HG03442 (cell line): ENCODE measurements at regions not wholly inside any gene's neighbourhood (a gene's known extent, or its start where the extent isn't known, plus 50 kb on each side); places are given as distances from the start of the nearest gene placed in this dataset.

Source experiments
- ATAC-seq: cut with Tn5 transposase; IDR thresholded peaks from one replicate; pipeline ENCODE4 v1.9.1; 2021; ENCODE audit warnings: mild to moderate bottlenecking, moderate library complexity; ENCODE audit not compliant: unreplicated experiment

DNA sequence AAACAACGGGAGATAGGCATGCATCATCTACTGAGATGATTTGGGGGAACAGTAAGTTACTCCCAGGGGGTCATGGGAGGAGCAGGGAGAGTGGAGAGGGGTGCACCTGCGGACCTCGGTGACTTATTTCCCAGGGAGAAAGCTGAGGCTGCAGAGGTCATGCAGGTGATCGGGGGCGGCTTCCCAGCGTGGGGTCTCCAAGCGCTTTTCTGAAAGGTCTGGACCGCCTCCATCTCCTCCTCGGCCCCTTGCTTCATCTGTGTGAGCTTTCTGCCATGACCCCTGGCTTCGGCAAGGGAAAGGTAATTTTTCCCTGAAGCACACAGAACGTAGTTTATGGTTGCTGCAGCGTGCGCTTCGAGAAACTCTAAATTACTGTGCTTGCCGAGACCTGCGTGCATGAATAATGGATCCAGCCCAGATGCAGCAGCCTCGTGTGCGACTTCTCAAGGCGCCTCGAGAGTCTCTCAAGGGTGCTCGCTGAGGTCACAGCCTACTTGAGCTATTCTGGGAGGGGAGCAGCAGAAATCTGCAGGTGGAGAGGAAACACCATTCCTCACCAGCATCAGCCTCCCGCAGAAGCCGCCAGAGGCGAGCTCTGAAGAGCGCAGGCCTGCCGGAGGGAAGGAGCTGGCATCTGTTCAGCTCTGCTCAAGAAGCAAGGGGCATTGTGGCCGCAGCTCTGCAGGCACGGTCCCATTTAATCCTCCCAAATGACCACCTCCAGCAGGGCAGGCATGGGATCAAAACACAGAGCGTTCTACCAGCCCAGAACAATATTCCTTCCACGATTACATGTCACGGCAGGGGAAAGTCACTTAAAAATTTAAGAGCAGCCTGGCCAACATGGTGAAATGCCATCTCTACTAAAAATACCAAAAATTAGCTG, 308.4 kb upstream of the MYT1L start:
- ATAC-seq = no peak

- no peak for ATAC-seq
Observed at GRCh38 chr2:2638547-2639220, 307.6 kb upstream of the MYT1L start.

- no peak for ATAC-seq
Observed at GRCh38 chr2:2636813-2637212, 305.7 kb upstream of the MYT1L start.

DNA sequence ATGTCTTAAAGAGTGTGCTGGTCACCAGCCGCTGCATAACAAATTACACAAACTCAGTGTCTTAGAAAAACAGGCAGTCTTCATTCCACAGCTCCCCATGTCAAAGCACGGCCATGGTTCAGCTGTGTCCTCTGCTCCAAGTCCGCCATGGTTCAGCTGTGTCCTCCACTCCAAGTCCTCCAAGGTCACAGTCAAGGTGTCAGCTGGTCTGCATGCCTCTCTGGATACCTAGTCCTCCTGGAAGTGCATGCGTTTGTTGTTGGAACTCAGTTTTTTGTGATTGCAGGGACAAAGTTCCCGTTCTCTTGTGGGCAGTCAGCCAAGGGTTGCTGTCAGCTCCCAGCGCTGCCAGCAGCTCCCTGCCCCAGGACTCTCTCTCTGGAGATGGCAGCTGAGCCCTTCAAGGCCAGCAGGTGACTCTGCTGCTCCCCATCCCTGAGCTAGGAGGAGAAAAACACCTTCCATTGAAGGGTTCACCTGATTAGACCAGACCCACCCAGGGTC, 304.0 kb upstream of the MYT1L start:
- ATAC-seq = no peak

DNA sequence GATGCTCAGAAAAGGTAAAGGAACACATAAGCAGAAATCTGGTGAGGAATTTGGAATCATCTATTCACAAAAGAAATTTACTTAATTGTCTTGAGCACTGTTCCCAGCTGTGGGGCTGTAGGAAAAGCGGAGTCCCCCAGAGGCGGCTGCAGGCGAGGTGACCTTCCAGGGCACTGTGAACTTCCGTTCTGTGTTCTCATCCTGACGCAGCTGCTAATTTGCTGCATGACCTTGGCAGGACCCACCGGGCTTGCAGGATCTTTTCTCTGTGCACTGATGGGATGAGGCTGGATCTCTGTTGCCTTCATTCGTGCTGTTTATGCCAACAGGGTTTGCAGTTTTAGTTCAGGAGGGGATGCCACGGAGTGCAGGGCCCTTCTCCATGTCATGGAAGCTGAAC, 301.9 kb upstream of the MYT1L start:
- no peak for ATAC-seq

DNA sequence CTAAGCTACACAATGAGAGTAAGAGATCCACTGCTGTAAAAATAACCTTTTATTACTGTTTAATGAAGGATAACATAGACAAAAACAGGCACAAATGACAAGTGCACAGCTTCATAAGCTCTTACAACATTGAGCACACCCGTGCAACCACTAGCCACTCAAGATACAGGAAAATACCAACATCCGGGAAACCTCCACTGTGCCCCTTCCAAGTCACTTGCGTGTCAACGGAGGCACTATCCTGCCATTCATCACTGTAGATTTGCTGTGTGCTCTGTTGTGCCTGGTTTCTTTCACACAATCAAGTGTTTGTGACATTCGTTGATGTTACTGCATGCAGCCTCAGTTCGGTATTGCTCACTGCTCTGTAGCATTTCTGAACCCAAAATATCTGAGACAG, 292.9 kb upstream of the MYT1L start:
- no peak for ATAC-seq

DNA sequence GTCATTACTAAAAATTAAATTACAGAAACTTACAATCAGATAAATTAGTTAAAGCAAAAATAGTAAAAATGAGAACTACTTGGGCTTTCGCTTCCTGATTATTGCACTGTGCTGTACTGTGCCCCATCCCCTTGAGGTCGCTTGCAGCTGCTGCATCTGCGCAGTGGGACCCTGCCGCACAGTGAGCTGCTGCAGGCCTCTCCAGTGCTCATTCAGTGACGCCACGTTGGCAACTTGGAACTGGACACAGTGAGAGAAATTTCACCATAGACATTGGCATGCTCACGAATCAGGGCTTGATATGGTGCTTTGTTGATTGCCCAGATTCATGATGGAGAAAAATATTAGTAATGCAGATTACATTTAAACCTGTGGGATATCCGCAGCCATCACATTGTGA, 290.8 kb upstream of the MYT1L start:
- ATAC-seq = peak; percentile 87

- no peak for ATAC-seq
Observed at GRCh38 chr2:2620604-2621003, 289.5 kb upstream of the MYT1L start.

- no peak for ATAC-seq
Observed at GRCh38 chr2:2619995-2620394, 288.9 kb upstream of the MYT1L start.

DNA sequence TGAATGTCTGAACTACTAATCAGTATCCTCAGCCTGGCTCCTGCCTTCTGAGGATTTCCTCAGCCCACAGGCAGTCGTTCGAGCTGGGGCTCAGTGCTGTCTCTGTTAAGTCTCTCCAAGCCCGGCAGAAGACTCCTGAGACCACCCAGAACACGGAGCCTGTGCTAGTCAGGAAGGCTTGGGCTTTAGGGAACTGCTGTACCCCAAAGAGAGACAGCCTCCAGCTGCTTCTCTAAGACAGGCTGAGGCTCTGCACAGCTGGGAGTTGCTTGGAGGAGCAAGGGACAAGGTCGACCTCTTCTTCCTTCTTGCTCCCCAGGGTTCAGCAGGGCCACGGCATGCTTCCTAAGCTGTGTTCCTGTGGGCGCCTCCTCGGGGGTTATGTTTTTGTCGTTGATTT, 283.4 kb upstream of the MYT1L start:
- no peak for ATAC-seq

GRCh38 chr2:2613279-2614199, 282.5 kb upstream of the MYT1L start:
- peak; percentile 100 for ATAC-seq

GRCh38 chr2:2610751-2611150, 279.7 kb upstream of the MYT1L start:
- ATAC-seq = no peak

- ATAC-seq = no peak
Observed at GRCh38 chr2:2600366-2600765, 269.3 kb upstream of the MYT1L start.

DNA sequence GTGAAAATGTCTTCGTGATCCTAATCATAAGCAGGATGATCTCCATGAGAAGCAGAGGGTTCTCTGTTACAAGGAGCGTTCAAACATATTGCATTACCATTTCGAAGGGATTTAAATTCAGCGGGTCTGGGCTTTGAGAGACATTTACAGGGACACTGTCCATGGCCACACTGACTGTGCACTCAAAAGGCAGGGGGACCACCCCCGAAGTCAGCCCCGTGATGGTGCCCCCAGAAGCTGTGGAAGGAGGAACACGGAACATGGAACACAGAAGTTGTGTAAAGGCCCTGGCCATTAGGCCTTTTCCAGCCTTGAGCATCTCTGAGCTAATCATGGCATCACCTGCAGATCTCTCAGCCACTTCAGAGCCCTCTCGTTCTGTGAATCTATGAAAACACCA, 268.4 kb upstream of the MYT1L start:
- no peak for ATAC-seq

DNA sequence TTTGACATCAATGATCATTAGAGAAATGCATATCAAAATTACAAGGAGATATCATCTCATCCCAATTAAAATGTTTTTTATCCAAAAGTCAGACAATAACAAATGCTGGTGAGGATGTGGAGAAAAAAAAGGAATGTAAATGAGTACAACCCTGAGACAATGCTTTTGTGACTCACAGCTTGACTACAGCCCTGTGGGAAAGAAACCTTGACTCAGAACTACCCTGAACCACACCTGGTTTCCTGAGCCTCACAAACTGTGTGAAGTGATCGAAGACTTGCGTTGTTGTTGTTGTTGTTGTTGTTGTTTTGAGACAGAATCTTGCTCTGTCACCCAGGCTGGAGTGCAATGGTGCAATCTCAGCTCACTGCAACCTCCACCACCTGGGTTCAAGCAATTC, 266.6 kb upstream of the MYT1L start:
- ATAC-seq = no peak

DNA sequence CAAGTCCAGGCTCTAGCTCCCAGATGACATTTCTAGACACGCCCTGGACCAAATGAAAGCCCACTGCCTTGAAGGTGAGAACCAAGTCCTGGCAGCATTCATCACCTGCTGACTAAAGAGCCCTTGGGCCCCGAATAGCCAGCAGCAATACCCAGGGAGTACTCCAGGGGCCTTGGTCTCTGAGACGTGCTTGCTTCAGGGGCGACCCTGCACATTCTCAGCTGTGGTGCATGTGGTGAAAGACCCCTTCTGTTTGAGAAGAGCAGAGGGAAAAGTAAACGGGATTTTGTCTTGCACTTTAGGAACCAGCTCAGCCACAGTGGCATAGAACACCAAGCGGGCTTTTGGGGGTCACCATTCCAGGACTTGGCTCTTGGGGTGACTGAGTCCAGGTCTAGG, 260.5 kb upstream of the MYT1L start:
- no peak for ATAC-seq

DNA sequence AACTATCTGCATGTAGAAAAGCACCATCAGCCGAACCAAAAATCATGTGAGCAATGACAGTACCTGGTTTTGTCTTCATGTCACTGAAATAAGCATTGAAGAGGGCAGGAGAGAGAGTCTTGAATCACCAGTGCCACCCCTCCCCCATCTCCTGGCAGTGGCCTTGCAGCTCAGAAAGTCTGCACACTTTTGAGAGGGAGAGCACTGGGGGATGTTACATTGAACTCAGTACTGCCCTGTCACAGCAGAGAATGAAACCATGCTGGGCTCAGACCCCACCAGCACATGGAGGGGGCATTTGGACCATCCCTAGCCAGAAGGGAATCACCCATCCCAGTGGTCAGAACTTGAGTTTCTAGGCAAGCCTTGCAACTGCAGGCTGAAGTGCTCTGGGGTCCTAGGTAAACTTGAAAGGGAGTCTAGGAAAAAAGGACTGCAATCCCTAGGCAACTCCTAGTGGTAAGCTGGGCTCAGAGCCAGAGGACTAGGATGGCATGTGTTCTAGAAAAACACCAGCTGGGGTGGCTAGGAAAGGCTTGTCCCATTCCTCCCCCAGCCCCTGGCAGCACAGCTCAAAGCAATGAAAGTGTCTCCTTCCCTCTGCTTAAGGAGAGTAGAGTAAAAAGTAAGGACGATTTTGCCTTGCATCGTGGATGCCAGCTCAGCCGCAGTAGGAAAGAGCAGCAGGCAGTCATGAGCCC, 259.9 kb upstream of the MYT1L start:
- no peak for ATAC-seq

- ATAC-seq = no peak
Observed at GRCh38 chr2:2590141-2590540, 259.1 kb upstream of the MYT1L start.

GRCh38 chr2:2588777-2589176, 257.7 kb upstream of the MYT1L start:
- ATAC-seq = no peak

DNA sequence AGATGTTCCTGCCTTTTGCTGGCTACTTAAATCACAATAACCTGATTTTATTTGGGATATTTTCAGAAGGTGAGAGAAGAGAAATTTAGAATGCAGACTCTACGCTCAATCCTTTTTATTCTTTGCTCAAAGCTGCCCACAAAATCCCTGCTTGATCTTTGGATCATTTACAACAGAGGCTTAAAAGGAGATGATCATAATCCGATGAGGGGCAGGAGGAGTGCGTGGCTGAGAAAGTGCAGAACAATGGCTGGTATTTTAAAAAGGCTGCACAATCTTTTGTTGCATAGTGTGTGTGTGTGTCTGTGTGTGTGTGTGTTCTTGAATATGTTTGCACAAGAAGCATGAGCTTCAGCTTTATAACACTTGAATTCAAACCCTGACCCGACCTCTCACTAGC, 256.3 kb upstream of the MYT1L start:
- no peak for ATAC-seq

DNA sequence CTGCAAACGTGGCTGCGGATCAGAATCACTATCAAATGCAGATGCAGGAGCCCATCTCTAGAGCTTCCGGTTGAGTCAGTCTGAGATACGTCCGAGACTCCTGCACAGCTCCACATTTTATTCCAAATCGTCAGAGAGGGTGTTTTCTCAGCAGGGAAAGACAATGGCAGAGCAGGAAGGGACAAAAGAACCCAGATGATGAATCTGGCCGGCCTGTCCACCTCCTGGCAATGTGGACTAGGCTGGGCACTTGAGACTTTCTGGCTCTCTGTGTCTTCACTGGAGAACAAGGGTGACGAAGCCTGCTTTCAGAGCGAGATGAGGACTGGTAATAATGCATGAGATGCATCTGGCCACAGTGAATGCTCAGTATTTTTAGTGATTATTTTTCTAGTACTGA, 255.9 kb upstream of the MYT1L start:
- no peak for ATAC-seq
